ENCODE measurements at regions not wholly inside any gene's neighbourhood (a gene's known extent, or its start where the extent isn't known, plus 50 kb on each side); places are given as distances from the start of the nearest gene placed in this dataset.
"Not testable (repeated sequence)": the region's sequence is repeated elsewhere in the genome, so short reads cannot be mapped to it uniquely, and the experiment has no call there.

- ATAC-seq (no peak), DNase-seq (ENCODE audit: low spot score) (no peak)
These were observed 51.0 kb upstream of the IRX5 start for GRCh38 chr16:54879681-54880080.

- ATAC-seq (no peak), DNase-seq (ENCODE audit: low spot score) (no peak)
These were observed 52.4 kb upstream of the IRX5 start for GRCh38 chr16:54878301-54878700.

- ATAC-seq, result no peak
- no peak for DNase-seq (ENCODE audit: low spot score)
These were observed 55.2 kb upstream of the IRX5 start for GRCh38 chr16:54875443-54875842.

DNA sequence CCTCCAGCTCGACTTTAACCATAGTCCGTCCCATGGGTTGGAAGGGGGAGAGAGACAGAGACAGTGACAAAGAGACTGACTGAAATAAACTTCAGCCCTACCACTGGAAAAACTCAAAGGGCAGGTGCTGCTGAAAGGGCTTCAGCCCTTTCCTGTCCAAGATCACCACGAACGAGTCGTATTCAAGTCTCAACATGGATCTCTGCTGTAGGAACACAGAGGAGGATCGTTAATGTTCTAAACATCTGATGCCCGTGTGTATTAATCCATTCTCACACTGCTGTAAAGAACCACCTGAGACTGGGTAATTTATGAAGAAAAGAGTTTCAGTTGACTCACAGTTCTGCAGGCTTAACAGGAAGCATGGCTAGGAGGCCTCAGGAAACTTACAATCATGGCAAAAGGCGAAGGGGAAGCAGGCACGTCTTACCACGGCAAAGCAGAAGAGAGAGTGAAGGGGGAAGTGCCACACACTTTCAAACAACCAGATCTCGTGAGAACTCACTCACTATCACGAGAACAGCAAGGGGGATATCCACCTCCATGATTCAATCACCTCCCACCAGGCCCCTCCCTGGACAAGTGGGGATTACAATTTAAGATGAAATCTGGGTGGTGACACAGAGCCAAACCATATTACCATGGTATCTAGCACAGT is 56.8 kb upstream of the IRX5 start:
- not testable (repeated sequence) for ATAC-seq; DNase-seq (ENCODE audit: low spot score)

- ATAC-seq, result no peak
These were observed 57.6 kb upstream of the IRX5 start for GRCh38 chr16:54873071-54873470.

GRCh38 chr16:54870151-54870550 is 60.5 kb upstream of the IRX5 start:
- no peak for DNase-seq (ENCODE audit: low spot score)
- no peak for ATAC-seq

More at GRCh38 chr16:54873071-54873470, 57.6 kb upstream of the IRX5 start:
- DNase-seq (ENCODE audit: low spot score), result no peak

- ATAC-seq (no peak), DNase-seq (ENCODE audit: low spot score) (no peak)
These were observed 63.3 kb upstream of the IRX5 start for GRCh38 chr16:54867302-54867832.

GRCh38 chr16:54862529-54862928 is 68.1 kb upstream of the IRX5 start:
- ATAC-seq, result no peak
- DNase-seq (ENCODE audit: low spot score), result no peak

DNA sequence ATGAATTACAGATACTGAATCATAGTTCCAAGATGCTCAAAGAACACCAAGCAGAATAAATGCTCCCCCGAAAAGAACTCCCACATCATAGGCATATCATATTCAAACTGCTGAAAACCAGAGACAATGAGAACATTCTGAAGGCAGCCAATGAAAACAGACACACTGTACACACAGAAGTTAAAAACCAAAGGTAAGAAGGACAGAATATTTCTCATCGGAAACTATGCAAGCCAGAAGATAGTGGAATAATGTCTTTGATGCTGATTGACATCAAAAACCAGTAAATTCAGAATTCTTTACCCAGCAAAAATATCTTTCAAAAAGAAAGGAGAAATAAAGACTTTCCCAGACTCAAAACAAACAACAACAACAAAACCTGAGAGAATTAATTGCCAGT is 73.8 kb upstream of the IRX5 start:
- DNase-seq (ENCODE audit: low spot score) (no peak), ATAC-seq (no peak)

DNA sequence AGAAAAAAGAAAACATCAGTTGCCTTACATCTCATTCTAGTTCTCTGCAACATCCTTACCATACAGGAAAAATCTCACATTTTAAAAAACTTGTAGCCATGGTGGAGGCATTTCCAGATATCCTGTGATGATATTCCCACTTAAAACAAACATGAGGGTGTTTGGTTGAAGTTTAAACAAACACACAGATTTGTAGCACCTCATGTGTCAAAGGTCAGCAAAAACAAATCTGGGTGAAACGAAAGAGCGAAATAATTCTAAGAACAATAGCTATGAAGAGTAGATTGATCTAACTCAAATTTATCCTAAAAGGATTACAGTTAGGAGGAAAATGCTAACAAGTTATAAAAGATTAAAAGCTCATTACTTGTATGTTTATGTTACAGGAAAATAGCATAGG is 83.1 kb upstream of the IRX5 start:
- no peak for DNase-seq (ENCODE audit: low spot score)
- ATAC-seq, result no peak

DNA sequence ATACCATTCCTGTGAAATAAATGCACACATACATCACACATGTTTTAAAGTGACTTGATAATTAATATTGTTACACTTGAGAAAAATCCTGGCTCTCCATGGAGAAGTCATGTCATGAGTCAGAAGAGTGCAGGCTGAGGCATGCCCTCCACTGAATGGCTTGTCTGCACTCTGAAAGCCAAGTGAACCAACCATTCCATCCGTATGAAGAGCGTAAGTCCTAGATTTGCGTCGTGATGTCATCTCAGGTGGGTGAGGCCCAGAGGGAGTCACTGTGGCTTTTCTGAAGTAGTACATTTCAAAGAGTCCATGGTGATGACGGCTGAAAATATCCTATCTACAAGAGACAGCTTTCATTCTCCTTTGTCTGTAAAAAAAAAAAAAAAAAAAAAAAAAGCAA is 83.5 kb upstream of the IRX5 start:
- DNase-seq (ENCODE audit: low spot score) (no peak), ATAC-seq (no peak)

- ATAC-seq (no peak), DNase-seq (ENCODE audit: low spot score) (no peak)
These were observed 83.9 kb upstream of the IRX5 start for GRCh38 chr16:54846766-54847165.

GRCh38 chr16:54843424-54843750 is 87.3 kb upstream of the IRX5 start:
- no peak for DNase-seq (ENCODE audit: low spot score)

DNA sequence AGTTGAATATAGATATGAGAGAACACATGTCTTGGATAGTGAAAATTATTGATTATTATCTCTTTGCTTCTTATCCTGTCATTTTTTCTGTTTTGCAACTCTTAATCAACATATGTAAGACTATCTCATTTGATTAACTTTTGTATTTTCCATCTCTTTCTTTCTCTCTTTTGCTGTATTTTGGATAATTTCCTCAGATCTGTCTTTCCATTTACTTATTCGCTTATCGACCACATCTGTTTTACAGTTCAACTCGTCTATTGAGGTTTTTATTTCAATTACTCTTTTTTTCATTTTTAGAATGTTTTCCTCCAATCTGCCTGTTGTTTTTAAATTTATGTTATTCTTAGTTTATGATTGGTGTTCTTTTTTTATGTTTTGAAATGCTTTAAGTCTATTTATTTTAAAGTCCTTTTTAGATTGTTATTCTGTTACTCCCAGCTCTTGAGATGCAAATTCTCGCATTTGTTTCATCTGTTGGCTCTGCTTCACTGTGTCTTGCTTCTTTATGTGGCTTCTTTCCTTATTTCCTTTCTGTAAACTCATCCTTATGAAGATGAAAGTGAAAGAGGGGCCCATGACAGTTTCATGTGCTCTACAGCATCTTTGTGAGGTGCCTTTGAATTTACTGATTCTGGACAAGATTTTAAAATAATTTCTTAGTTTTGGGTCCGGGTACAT is 87.8 kb upstream of the IRX5 start:
- no peak for ATAC-seq
- no peak for DNase-seq (ENCODE audit: low spot score)

More at GRCh38 chr16:54843424-54843750, 87.3 kb upstream of the IRX5 start:
- ATAC-seq, result no peak

DNA sequence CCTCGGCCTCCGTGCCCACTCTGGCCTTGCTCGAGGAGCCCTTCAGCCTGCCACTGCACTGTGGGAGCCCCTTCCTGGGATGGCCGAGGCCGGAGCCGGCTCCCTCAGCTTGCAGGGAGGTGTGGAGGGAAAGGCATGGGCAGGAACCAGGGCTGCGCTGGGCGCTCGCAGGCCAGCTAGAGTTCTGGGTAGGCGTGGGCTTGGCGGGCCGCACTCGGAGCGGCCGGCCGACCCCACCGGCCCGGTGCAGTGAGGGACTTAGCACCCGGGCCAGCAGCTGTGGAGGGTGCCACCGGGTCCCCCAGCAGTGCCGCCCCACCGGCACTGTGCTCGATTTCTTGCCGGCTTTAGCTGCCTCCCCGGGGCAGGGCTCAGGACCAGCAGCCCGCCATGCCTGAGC is 101.0 kb upstream of the IRX5 start:
- no peak for DNase-seq (ENCODE audit: low spot score)
- no peak for ATAC-seq

- no peak for DNase-seq (ENCODE audit: low spot score)
- ATAC-seq, result no peak
These were observed 107.8 kb upstream of the IRX5 start for GRCh38 chr16:54822892-54823291.

DNA sequence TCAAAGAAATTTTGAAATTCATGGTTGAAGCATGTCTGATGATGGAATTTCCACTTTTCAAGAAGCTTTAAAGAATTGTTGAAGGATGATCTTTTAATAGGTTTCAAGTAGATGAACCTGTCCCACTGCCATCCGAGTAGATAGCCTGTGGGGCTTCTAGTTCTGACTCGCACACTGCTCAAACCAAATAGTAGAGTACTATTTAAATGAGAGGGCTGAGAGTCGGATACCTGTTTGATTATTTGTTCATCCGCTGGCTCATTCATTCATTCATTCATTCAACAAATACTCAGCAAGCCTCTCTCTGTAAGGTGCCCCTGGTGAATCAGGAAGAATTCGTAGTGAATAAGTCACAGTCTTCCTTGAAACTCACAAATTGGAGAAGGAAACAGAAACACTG is 108.2 kb upstream of the IRX5 start:
- DNase-seq (ENCODE audit: low spot score) (no peak), ATAC-seq (no peak)

- DNase-seq (ENCODE audit: low spot score) (no peak), ATAC-seq (no peak)
These were observed 108.9 kb upstream of the IRX5 start for GRCh38 chr16:54821731-54822130.

DNA sequence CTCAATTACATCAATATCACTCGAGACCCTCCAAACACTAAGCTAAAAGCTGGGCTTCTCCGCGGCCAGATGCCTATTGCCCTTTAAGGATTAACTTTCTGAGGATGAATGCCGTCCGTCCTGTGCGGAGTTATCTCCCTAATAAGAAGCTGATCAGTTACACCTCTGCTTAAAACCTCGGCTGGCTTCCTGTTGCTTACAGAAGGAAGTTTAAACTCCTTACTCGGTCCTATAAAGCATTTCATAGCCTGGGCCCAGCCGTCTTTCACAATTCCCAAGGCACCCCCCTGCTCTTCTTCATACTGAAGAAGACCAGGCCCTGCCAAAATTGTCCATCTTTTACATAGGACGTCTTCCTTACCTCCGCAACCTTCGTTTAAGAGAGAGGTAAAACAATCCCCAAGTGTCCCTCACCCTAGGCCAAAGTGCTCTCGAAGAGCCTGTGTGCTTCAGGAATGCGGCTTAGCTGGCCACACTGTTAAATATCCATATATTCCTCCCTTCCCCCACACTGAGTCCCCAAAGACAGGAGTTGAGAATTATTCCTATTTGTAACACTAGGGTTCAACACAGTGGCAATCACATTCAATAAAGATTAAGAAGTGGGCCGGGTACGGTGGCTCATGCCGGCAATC is 112.6 kb upstream of the IRX5 start:
- no peak for DNase-seq (ENCODE audit: low spot score)
- ATAC-seq, result no peak

DNA sequence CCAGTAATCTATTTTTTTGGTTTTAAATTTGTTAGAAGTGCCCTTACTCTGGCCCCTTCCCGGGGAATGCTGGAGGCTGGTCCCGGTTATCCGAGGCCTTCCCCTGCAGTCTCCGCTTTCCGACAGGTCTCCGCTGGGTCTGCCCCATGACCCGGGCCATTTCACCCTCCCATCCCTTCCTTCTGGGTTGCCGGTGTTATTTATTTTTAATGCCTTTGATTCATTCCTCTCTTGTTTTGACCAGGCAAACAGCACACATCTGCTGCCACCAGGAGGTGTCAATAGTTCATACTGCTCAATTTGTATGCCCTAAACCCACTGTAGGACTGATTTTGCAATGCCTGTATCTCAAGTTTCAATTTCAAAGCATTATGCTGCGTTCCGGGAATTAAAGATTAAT is 113.2 kb upstream of the IRX5 start:
- ATAC-seq (peak; percentile 66), DNase-seq (ENCODE audit: low spot score) (no peak)

- no peak for ATAC-seq
- DNase-seq (ENCODE audit: low spot score), result no peak
These were observed 114.2 kb upstream of the IRX5 start for GRCh38 chr16:54816471-54816870.

DNA sequence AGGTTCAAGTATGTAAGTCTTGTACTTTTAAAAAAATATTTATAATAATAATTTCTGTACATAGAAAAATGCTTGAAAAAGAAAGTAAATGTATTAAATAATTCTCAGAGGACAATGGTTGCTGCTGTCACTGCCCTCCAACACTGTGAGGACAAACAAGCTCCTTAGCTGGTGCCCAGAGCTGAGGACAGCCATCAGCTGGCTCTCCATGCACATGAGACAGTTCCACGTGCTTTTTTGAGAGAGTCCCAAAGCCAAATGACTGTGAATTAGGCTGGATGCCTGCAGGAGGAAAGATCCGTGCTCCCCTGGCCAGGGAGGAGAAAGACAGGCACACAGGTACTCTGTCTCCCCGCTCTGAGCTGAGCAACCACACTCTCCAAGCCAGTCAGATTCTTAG is 115.5 kb upstream of the IRX5 start:
- DNase-seq (ENCODE audit: low spot score), result no peak

More for the DNA sequence above, 115.5 kb upstream of the IRX5 start:
- no peak for ATAC-seq
